HG03095 (cell line): ENCODE measurements at regions not wholly inside any gene's neighbourhood (a gene's known extent, or its start where the extent isn't known, plus 50 kb on each side); places are given as distances from the start of the nearest gene placed in this dataset.
A peak's percentile ranks its signal among the peaks of the same experiment; 100 is the strongest.

Experiments used
- ATAC-seq: cut with Tn5 transposase; IDR thresholded peaks from one replicate; pipeline ENCODE4 v1.9.1; 2021; ENCODE audit warnings: moderate library complexity; ENCODE audit not compliant: unreplicated experiment

GRCh38 chr1:8204826-8205225, 113.1 kb upstream of the SLC45A1 start:
- no peak for ATAC-seq

GRCh38 chr1:8203551-8203950, 114.4 kb upstream of the SLC45A1 start:
- ATAC-seq: no peak

GRCh38 chr1:8203056-8203455, 114.9 kb upstream of the SLC45A1 start:
- no peak for ATAC-seq

GRCh38 chr1:8202182-8202905, 115.6 kb upstream of the SLC45A1 start:
- ATAC-seq: no peak

GRCh38 chr1:8201331-8201861, 116.5 kb upstream of the SLC45A1 start:
- ATAC-seq: no peak

- ATAC-seq: no peak
Observed at GRCh38 chr1:8200317-8201115, 117.4 kb upstream of the SLC45A1 start.

GRCh38 chr1:8198522-8198921, 119.4 kb upstream of the SLC45A1 start:
- no peak for ATAC-seq

- ATAC-seq: no peak
Observed at GRCh38 chr1:8197493-8198282, 120.2 kb upstream of the SLC45A1 start.

GRCh38 chr1:8194481-8195227, 123.3 kb upstream of the SLC45A1 start:
- no peak for ATAC-seq

GRCh38 chr1:8193840-8194406, 124.0 kb upstream of the SLC45A1 start:
- no peak for ATAC-seq

- no peak for ATAC-seq
Observed at GRCh38 chr1:8191474-8191873, 126.4 kb upstream of the SLC45A1 start.

- no peak for ATAC-seq
Observed at GRCh38 chr1:8189931-8190483, 127.9 kb upstream of the SLC45A1 start.

GRCh38 chr1:8185400-8185799, 132.5 kb upstream of the SLC45A1 start:
- no peak for ATAC-seq

- no peak for ATAC-seq
Observed at GRCh38 chr1:8184301-8184700, 133.6 kb upstream of the SLC45A1 start.

GRCh38 chr1:8182034-8182761, 135.7 kb upstream of the SLC45A1 start:
- ATAC-seq: peak; percentile 76

GRCh38 chr1:8179132-8179793, 138.7 kb upstream of the SLC45A1 start:
- no peak for ATAC-seq

GRCh38 chr1:8176279-8176678, 141.6 kb upstream of the SLC45A1 start:
- no peak for ATAC-seq

GRCh38 chr1:8174807-8175206, 143.1 kb upstream of the SLC45A1 start:
- ATAC-seq: no peak
